ENCODE measurements at regions not wholly inside any gene's neighbourhood (a gene's known extent, or its start where the extent isn't known, plus 50 kb on each side); places are given as distances from the start of the nearest gene placed in this dataset.
"Not testable (repeated sequence)": the region's sequence is repeated elsewhere in the genome, so short reads cannot be mapped to it uniquely, and the experiment has no call there.

GRCh38 chr1:182003953-182004586 is 57.4 kb downstream of the ZNF648 start:
- DNase-seq = no peak

- no peak for DNase-seq
Measured at GRCh38 chr1:182003025-182003725, 58.3 kb downstream of the ZNF648 start.

- DNase-seq = no peak
Measured at GRCh38 chr1:182002570-182002969, 58.9 kb downstream of the ZNF648 start.

GRCh38 chr1:181998858-181999257 is 62.7 kb downstream of the ZNF648 start:
- DNase-seq = no peak

- no peak for DNase-seq
Measured at GRCh38 chr1:181992072-181992471, 69.4 kb downstream of the ZNF648 start.

- no peak for DNase-seq
Measured at GRCh38 chr1:181990728-181991127, 70.8 kb downstream of the ZNF648 start.

GRCh38 chr1:181989261-181989920 is 72.1 kb downstream of the ZNF648 start:
- DNase-seq = no peak

GRCh38 chr1:181987996-181988395 is 73.5 kb downstream of the ZNF648 start:
- no peak for DNase-seq

- DNase-seq = no peak
Measured at GRCh38 chr1:181987334-181987895, 74.1 kb downstream of the ZNF648 start.

- no peak for DNase-seq
Measured at GRCh38 chr1:181986907-181987305, 74.6 kb downstream of the ZNF648 start.

- no peak for DNase-seq
Measured at GRCh38 chr1:181985936-181986906, 75.3 kb downstream of the ZNF648 start.

- no peak for DNase-seq
Measured at GRCh38 chr1:181985281-181985680, 76.2 kb downstream of the ZNF648 start.

- no peak for DNase-seq
Measured at GRCh38 chr1:181984006-181984405, 77.5 kb downstream of the ZNF648 start.

- no peak for DNase-seq
Measured at GRCh38 chr1:181981821-181982220, 79.7 kb downstream of the ZNF648 start.

- DNase-seq = no peak
Measured at GRCh38 chr1:181972256-181972655, 89.3 kb downstream of the ZNF648 start.

- DNase-seq = no peak
Measured at GRCh38 chr1:181971424-181971823, 90.1 kb downstream of the ZNF648 start.

- peak; percentile 6 for DNase-seq
Measured at GRCh38 chr1:181969902-181970301, 91.6 kb downstream of the ZNF648 start.

GRCh38 chr1:181954696-181955095 is 106.8 kb downstream of the ZNF648 start:
- not testable (repeated sequence) for DNase-seq

GRCh38 chr1:181954178-181954577 is 107.3 kb downstream of the ZNF648 start:
- not testable (repeated sequence) for DNase-seq

GRCh38 chr1:181953596-181953995 is 107.9 kb downstream of the ZNF648 start:
- DNase-seq = no peak

- no peak for DNase-seq
Measured at GRCh38 chr1:181951213-181951612, 110.3 kb downstream of the ZNF648 start.

GRCh38 chr1:181949500-181949899 is 112.0 kb downstream of the ZNF648 start:
- DNase-seq = no peak

- no peak for DNase-seq
Measured at GRCh38 chr1:181948372-181948771, 113.1 kb downstream of the ZNF648 start.

All from NCI-H146 (cell line).